ENCODE measurements at regions not wholly inside any gene's neighbourhood (a gene's known extent, or its start where the extent isn't known, plus 50 kb on each side); places are given as distances from the start of the nearest gene placed in this dataset.

DNA sequence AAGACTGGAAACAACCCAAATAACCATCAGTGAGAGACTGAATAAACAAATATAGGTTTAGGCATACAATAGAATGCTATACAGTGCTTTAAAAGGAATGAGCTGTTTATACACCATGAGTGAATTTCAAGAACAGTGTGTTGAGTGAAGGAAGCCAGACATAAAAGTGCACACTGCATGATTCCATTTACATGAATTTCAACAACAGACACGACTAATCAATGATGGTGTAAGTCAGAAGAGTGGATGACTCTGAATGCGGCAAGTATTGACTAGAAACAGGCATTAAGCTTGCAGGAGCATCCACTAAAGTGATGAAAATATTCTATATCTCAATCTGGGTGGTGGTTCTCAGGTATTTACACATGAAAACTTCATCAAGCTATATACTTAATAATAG is 142.7 kb upstream of the SLC39A10 start:
- Histone ChIP-seq H3K4me1 (replicated peaks) (no peaks in the 10 kb centered on the region), H3K27ac (no peak overlapping the region), H3K4me3 (no peak overlapping the region), H3K36me3 (no peaks in the 10 kb centered on the region), H3K9me3 (replicated peaks) (no peaks in the 10 kb centered on the region), H3K27me3 (replicated peaks) (no peaks in the 10 kb centered on the region)
- DNase-seq (ENCODE audit: low read depth in 1 of 2, low spot score in 2 of 2), result no peak

- Histone ChIP-seq H3K4me1 (replicated peaks) (no peaks in the 10 kb centered on the region), H3K27me3 (replicated peaks) (no peaks in the 10 kb centered on the region), H3K4me3 (no peak overlapping the region), H3K9me3 (replicated peaks) (no peaks in the 10 kb centered on the region), H3K27ac (no peak overlapping the region), H3K36me3 (no peaks in the 10 kb centered on the region)
- no peak for DNase-seq (ENCODE audit: low read depth in 1 of 2, low spot score in 2 of 2)
These were observed 143.9 kb upstream of the SLC39A10 start for GRCh38 chr2:195513119-195513518.

GRCh38 chr2:195509551-195509950 is 147.5 kb upstream of the SLC39A10 start:
- H3K27me3 ChIP-seq (replicated peaks), result no peaks in the 10 kb centered on the region
- H3K9me3 ChIP-seq (replicated peaks), result no peaks in the 10 kb centered on the region
- no peaks in the 10 kb centered on the region for H3K36me3 ChIP-seq
- H3K27ac ChIP-seq, result no peak overlapping the region
- no peak for DNase-seq (ENCODE audit: low read depth in 1 of 2, low spot score in 2 of 2)
- no peak overlapping the region for H3K4me3 ChIP-seq
- H3K4me1 ChIP-seq (replicated peaks), result no peaks in the 10 kb centered on the region

DNA sequence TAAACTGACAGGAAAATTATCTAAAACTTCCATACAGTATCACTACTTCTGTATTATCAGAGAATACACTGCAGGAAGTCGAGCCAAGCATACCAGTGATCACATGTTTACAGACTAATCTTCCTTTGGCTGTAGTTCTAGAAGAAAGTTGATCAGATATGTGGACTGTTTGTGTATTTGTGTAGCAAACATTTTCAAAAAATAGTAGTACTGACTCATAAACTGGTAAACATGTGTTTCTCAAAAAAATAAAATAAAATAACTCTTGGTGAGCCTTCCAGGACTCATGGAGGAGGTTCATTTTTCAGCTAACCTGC is 148.9 kb upstream of the SLC39A10 start:
- Histone ChIP-seq H3K4me1 (replicated peaks) (no peaks in the 10 kb centered on the region), H3K36me3 (no peaks in the 10 kb centered on the region), H3K27me3 (replicated peaks) (no peaks in the 10 kb centered on the region), H3K27ac (no peak overlapping the region), H3K9me3 (replicated peaks) (no peaks in the 10 kb centered on the region), H3K4me3 (no peak overlapping the region)
- no peak for DNase-seq (ENCODE audit: low read depth in 1 of 2, low spot score in 2 of 2)

DNA sequence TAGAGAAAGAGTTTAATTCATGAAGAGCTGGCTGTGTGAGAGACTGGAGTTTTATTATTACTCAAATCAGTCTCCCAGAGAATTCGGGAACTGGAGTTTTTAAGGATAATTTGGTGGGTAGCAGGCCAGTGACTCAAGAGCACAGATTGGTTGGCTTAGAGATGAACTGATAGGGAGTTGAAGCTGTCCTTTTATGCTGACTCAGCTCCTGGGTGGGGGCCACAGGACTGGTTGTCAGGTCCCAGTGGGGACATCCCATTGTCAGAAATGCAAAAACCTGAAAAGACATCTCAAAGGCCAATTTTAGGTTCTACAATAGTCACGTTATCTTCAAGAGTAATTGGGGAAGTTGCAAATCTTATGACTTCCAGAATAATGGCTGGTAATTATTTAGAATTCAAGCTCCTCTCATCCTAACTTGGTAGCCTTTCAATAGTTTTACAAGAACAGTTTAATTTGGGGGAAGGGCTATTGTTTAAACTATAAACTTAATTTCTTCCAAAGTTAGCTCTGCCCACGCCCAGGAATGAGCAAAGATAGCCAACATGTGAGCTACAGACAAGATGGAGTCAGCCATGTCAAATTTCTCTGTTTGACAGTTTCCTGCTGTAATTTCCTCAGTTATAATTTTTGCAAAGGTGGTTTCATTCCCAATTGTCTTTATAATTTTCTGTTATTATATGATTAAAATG is 149.4 kb upstream of the SLC39A10 start:
- no peaks in the 10 kb centered on the region for H3K4me1 ChIP-seq (replicated peaks)
- no peak for DNase-seq (ENCODE audit: low read depth in 1 of 2, low spot score in 2 of 2)
- H3K4me3 ChIP-seq, result no peak overlapping the region
- H3K36me3 ChIP-seq, result no peaks in the 10 kb centered on the region
- no peaks in the 10 kb centered on the region for H3K27me3 ChIP-seq (replicated peaks)
- no peak overlapping the region for H3K27ac ChIP-seq
- no peaks in the 10 kb centered on the region for H3K9me3 ChIP-seq (replicated peaks)

DNA sequence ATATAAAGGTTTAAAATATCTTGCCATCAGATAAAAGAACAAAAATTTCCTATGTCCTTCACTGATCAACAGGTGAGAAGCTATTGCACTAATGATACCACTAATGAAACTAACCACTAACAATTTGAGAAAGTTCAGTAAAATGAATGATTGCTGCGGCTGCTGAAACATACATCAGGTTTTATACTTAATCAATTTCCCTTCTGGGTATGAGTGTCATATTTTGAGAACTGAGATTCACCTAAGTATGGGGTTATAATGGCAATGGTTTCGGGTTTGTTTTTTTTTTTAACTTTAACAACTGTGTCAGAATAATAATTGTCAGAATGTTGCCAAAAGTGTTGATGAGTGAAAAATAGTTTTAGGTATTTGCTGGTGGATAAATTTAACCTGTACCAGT is 151.3 kb upstream of the SLC39A10 start:
- H3K36me3 ChIP-seq, result no peaks in the 10 kb centered on the region
- no peaks in the 10 kb centered on the region for H3K27me3 ChIP-seq (replicated peaks)
- no peaks in the 10 kb centered on the region for H3K4me1 ChIP-seq (replicated peaks)
- H3K4me3 ChIP-seq, result no peak overlapping the region
- H3K27ac ChIP-seq, result no peak overlapping the region
- no peaks in the 10 kb centered on the region for H3K9me3 ChIP-seq (replicated peaks)
- DNase-seq (ENCODE audit: low read depth in 1 of 2, low spot score in 2 of 2), result no peak

DNA sequence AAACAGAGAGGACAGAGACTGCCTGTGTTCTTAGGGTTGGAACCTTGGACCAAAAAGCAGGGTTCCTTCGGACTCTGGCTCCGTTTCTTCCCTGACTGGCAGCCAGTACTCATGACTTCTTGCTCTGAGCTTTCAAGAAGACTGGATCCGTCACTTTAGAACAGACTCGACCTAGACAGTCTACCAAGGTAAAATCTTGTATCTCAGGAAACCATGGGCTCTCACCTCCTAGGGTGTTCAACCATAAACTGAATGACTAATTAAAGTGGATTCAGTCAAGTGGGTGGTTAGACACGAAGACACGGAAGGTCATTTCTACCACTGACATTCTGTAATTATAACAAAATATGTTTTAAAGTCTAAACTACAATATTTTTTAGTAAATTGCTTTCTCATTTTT is 153.8 kb upstream of the SLC39A10 start:
- no peak overlapping the region for H3K4me3 ChIP-seq
- no peaks in the 10 kb centered on the region for H3K36me3 ChIP-seq
- no peak for DNase-seq (ENCODE audit: low read depth in 1 of 2, low spot score in 2 of 2)
- H3K4me1 ChIP-seq (replicated peaks), result no peaks in the 10 kb centered on the region; the same call in 1 of the 2 replicates
- H3K9me3 ChIP-seq (replicated peaks), result no peaks in the 10 kb centered on the region
- H3K27ac ChIP-seq, result no peak overlapping the region
- no peaks in the 10 kb centered on the region for H3K27me3 ChIP-seq (replicated peaks)

- H3K36me3 ChIP-seq, result no peaks in the 10 kb centered on the region
- no peak overlapping the region for H3K4me3 ChIP-seq
- DNase-seq (ENCODE audit: low read depth in 1 of 2, low spot score in 2 of 2), result no peak
- H3K27me3 ChIP-seq (replicated peaks), result no peaks in the 10 kb centered on the region
- H3K9me3 ChIP-seq (replicated peaks), result no peaks in the 10 kb centered on the region
- no peak overlapping the region for H3K27ac ChIP-seq
- no peaks in the 10 kb centered on the region; the same call in 1 of the 2 replicates for H3K4me1 ChIP-seq (replicated peaks)
These were observed 155.3 kb upstream of the SLC39A10 start for GRCh38 chr2:195501746-195502145.

GRCh38 chr2:195500879-195501278 is 156.1 kb upstream of the SLC39A10 start:
- Histone ChIP-seq H3K27me3 (replicated peaks) (no peaks in the 10 kb centered on the region), H3K4me3 (no peak overlapping the region), H3K36me3 (no peaks in the 10 kb centered on the region), H3K9me3 (replicated peaks) (no peaks in the 10 kb centered on the region), H3K27ac (no peak overlapping the region), H3K4me1 (replicated peaks) (no peaks in the 10 kb centered on the region; the same call in 1 of the 2 replicates)
- DNase-seq (ENCODE audit: low read depth in 1 of 2, low spot score in 2 of 2), result no peak

DNA sequence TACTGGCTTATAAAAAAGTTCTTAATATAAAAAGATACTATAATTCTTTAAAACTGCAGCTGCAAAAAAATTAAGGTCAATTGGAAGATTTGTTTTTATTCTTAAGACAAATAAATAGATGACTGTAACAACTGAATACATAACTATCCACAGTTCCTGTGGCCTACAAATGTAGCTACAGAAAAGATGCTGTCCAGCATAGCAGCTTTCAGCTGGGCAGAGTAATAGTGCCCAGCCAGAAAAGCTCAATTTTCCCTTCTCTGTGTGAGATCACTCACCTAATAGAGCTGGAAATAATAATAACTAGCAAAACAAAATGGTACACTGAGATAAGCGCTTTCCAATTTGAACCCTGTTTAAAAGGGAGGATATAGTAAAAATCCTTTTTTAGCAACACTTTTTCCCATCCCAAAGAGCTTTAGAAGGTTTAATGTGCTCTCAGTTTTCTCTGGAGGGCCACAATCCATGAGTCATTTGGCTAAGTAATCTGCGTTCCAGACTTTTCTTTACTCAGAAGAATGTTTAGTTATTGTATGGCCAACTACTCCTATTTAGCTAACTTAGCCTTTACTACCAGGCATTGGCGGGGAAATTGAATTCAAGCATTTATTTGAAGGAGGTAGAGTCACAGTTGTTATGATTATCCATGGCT is 158.1 kb upstream of the SLC39A10 start:
- no peaks in the 10 kb centered on the region for H3K9me3 ChIP-seq (replicated peaks)
- H3K36me3 ChIP-seq, result no peaks in the 10 kb centered on the region
- H3K4me1 ChIP-seq (replicated peaks), result no peaks in the 10 kb centered on the region; the same call in 1 of the 2 replicates
- no peak overlapping the region for H3K4me3 ChIP-seq
- H3K27me3 ChIP-seq (replicated peaks), result no peaks in the 10 kb centered on the region
- DNase-seq (ENCODE audit: low read depth in 1 of 2, low spot score in 2 of 2), result no peak
- no peak overlapping the region for H3K27ac ChIP-seq

DNA sequence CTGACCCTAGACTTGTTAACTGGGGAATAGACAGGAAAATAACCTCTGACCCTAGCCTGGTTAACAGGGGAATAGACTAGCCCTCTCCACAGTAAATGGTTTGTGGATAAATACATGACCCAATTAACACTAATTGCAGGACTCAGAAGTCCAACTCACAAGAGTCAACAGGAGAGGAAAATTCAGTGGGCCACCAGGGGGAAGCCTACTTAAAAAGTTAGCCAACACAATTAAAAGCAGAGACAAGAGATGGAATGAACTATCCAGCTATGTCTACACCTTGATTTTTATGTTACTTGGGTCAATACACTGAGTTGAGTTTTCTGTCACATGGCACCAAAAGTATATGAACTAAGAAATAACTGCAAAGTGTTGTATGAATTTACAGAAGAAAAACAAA is 158.8 kb upstream of the SLC39A10 start:
- Histone ChIP-seq H3K4me3 (no peak overlapping the region), H3K27ac (no peak overlapping the region), H3K9me3 (replicated peaks) (no peaks in the 10 kb centered on the region), H3K27me3 (replicated peaks) (no peaks in the 10 kb centered on the region), H3K4me1 (replicated peaks) (no peaks in the 10 kb centered on the region; the same call in 1 of the 2 replicates), H3K36me3 (no peaks in the 10 kb centered on the region)
- DNase-seq (ENCODE audit: low read depth in 1 of 2, low spot score in 2 of 2), result no peak

DNA sequence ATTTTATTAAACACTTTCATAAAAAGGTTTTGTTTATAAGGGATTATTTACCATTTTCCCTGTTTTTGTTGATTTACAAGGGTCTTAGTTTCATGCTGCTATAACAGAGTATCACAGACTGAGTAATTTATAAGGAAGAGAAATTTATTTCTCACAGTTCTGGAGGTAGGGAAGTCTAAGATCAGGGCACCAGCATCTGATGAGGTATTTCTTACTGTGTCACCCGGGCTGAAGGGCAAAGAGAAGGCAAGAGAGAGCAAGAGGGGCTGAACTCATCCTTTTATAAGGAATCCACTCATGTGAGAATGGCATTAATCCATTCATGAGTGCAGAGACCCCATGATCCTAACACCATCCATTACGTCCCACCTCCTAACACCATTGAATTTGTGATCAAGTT is 160.0 kb upstream of the SLC39A10 start:
- Histone ChIP-seq H3K4me3 (no peak overlapping the region), H3K9me3 (replicated peaks) (no peaks in the 10 kb centered on the region), H3K27ac (no peak overlapping the region), H3K4me1 (replicated peaks) (no peaks in the 10 kb centered on the region; the same call in 1 of the 2 replicates), H3K27me3 (replicated peaks) (no peaks in the 10 kb centered on the region), H3K36me3 (no peaks in the 10 kb centered on the region)
- no peak for DNase-seq (ENCODE audit: low read depth in 1 of 2, low spot score in 2 of 2)

GRCh38 chr2:195495966-195496365 is 161.1 kb upstream of the SLC39A10 start:
- no peak for DNase-seq (ENCODE audit: low read depth in 1 of 2, low spot score in 2 of 2)
- H3K4me1 ChIP-seq (replicated peaks), result no peaks in the 10 kb centered on the region; the same call in 1 of the 2 replicates
- H3K27me3 ChIP-seq (replicated peaks), result no peaks in the 10 kb centered on the region
- H3K4me3 ChIP-seq, result no peak overlapping the region
- no peaks in the 10 kb centered on the region for H3K9me3 ChIP-seq (replicated peaks)
- no peaks in the 10 kb centered on the region for H3K36me3 ChIP-seq
- no peak overlapping the region for H3K27ac ChIP-seq

- no peak overlapping the region for H3K27ac ChIP-seq
- DNase-seq (ENCODE audit: low read depth in 1 of 2, low spot score in 2 of 2), result no peak
- no peaks in the 10 kb centered on the region for H3K27me3 ChIP-seq (replicated peaks)
- no peak overlapping the region for H3K4me3 ChIP-seq
- no peaks in the 10 kb centered on the region for H3K9me3 ChIP-seq (replicated peaks)
- no peaks in the 10 kb centered on the region for H3K36me3 ChIP-seq
- H3K4me1 ChIP-seq (replicated peaks), result no peaks in the 10 kb centered on the region; the same call in 1 of the 2 replicates
These were observed 161.7 kb upstream of the SLC39A10 start for GRCh38 chr2:195495351-195495750.

- Histone ChIP-seq H3K4me3 (no peak overlapping the region), H3K27ac (no peak overlapping the region), H3K9me3 (replicated peaks) (no peaks in the 10 kb centered on the region), H3K36me3 (no peaks in the 10 kb centered on the region), H3K27me3 (replicated peaks) (no peaks in the 10 kb centered on the region), H3K4me1 (replicated peaks) (no peaks in the 10 kb centered on the region; the same call in 1 of the 2 replicates)
- DNase-seq (ENCODE audit: low read depth in 1 of 2, low spot score in 2 of 2), result no peak
These were observed 162.6 kb upstream of the SLC39A10 start for GRCh38 chr2:195494451-195494850.

Data from SJSA1 (cell line).